ENCODE measurements at regions not wholly inside any gene's neighbourhood (a gene's known extent, or its start where the extent isn't known, plus 50 kb on each side); places are given as distances from the start of the nearest gene placed in this dataset.

- Mint-ChIP-seq H3K27me3 (ENCODE audit: insufficient read depth, low read depth, poor library complexity) (peaks cover 10% of the 10 kb centered on the region), H3K4me3 (no peak overlapping the region), H3K27ac (no peak overlapping the region), H3K4me1 (peaks cover 22% of the 10 kb centered on the region), H3K9me3 (no peaks in the 10 kb centered on the region; the same call in 2 of the 3 replicates), H3K36me3 (ENCODE audit: low read depth) (no peaks in the 10 kb centered on the region; the same call in 2 of the 3 replicates)
- H3K79me2 ChIP-seq (replicated peaks; ENCODE audit: insufficient read depth), result no peaks in the 10 kb centered on the region
- H2AFZ ChIP-seq, result no peak overlapping the region
- ATAC-seq, result no peak
- H3K27me3 ChIP-seq (ENCODE audit: insufficient read depth), result no peaks in the 10 kb centered on the region
- H3F3A ChIP-seq (replicated peaks; ENCODE audit: low read depth), result no peaks in the 10 kb centered on the region
- no peaks in the 10 kb centered on the region; the same call in 1 of the 2 replicates for H3K4me1 ChIP-seq (ENCODE audit: insufficient read depth)
- H3K27ac ChIP-seq (ENCODE audit: low read depth), result no peak overlapping the region
- no peak for DNase-seq (ENCODE audit: low spot score)
- H4K20me1 ChIP-seq (replicated peaks; ENCODE audit: insufficient read depth), result no peaks in the 10 kb centered on the region
- H3K4me3 ChIP-seq, result no peak overlapping the region
- H3K4me2 ChIP-seq, result no peak overlapping the region
- TF ChIP-seq NANOG (IDR thresholded peaks at IDR 0.05; ENCODE audit: borderline replicate concordance) (no peak), STAT1 (IDR thresholded peaks at IDR 0.05; ENCODE audit: unreplicated experiment) (no peak), ETS1 (IDR thresholded peaks at IDR 0.05) (no peak), ZNF462 (CRISPR knock-in tag; IDR thresholded peaks at IDR 0.05) (no peak), JUNB (IDR thresholded peaks at IDR 0.05; ENCODE audit: unreplicated experiment) (no peak), CTCF (conservative IDR thresholded peaks at IDR 0.05; ENCODE audit: low read depth in 2 of 2) (no peak), EZH2phosphoT487 (IDR thresholded peaks at IDR 0.05; ENCODE audit: unreplicated experiment) (no peak), EZH2 (IDR thresholded peaks at IDR 0.05; ENCODE audit: low read depth, unreplicated experiment) (no peak), POLR2AphosphoS5 (IDR thresholded peaks at IDR 0.05; ENCODE audit: low read depth) (no peak), ZNF331 (CRISPR knock-in tag; IDR thresholded peaks at IDR 0.05; ENCODE audit: low read depth) (no peak), ZNF114 (CRISPR knock-in tag; IDR thresholded peaks at IDR 0.05) (no peak), CREB1 (CRISPR knock-in tag; IDR thresholded peaks at IDR 0.05; ENCODE audit: low read depth) (no peak), REST (IDR thresholded peaks at IDR 0.05; ENCODE audit: unreplicated experiment) (no peak)
- H3K36me3 ChIP-seq (ENCODE audit: insufficient read depth), result no peaks in the 10 kb centered on the region
- H3K9me2 ChIP-seq (ENCODE audit: insufficient read depth), result no peaks in the 10 kb centered on the region
Measured at GRCh38 chr9:126063326-126063725, 263.3 kb upstream of the MVB12B start.

Measured in GM23338 (cell line).